ENCODE measurements at regions not wholly inside any gene's neighbourhood (a gene's known extent, or its start where the extent isn't known, plus 50 kb on each side); places are given as distances from the start of the nearest gene placed in this dataset.

- no peak for TF ChIP-seq CTCF (IDR thresholded peaks at IDR 0.05)
- H3K36me3 Mint-ChIP-seq (ENCODE audit: unreplicated experiment), result no peaks in the 10 kb centered on the region
- DNase-seq (ENCODE audit: extremely low spot score, unreplicated experiment), result no peak
- no peak overlapping the region for H3K4me3 Mint-ChIP-seq (ENCODE audit: unreplicated experiment)
- no peak overlapping the region for H3K27ac Mint-ChIP-seq (ENCODE audit: unreplicated experiment)
- H3K4me1 Mint-ChIP-seq (ENCODE audit: unreplicated experiment), result peaks cover 20% of the 10 kb centered on the region
- H3K27me3 Mint-ChIP-seq (ENCODE audit: unreplicated experiment), result peaks cover 54% of the 10 kb centered on the region
- H3K9me3 Mint-ChIP-seq (ENCODE audit: unreplicated experiment), result no peaks in the 10 kb centered on the region
Observed at GRCh38 chr7:36032361-36032818, 120.7 kb upstream of the EEPD1 start.

- Mint-ChIP-seq H3K36me3 (ENCODE audit: unreplicated experiment) (no peaks in the 10 kb centered on the region), H3K4me3 (ENCODE audit: unreplicated experiment) (no peak overlapping the region), H3K27me3 (ENCODE audit: unreplicated experiment) (peaks cover 39% of the 10 kb centered on the region), H3K4me1 (ENCODE audit: unreplicated experiment) (peaks cover 23% of the 10 kb centered on the region), H3K9me3 (ENCODE audit: unreplicated experiment) (no peaks in the 10 kb centered on the region), H3K27ac (ENCODE audit: unreplicated experiment) (no peak overlapping the region)
- TF ChIP-seq CTCF (IDR thresholded peaks at IDR 0.05), result no peak
- DNase-seq (ENCODE audit: extremely low spot score, unreplicated experiment), result no peak
Observed at GRCh38 chr7:36034020-36034419, 119.0 kb upstream of the EEPD1 start.

GRCh38 chr7:36035186-36035585 is 117.9 kb upstream of the EEPD1 start:
- Mint-ChIP-seq H3K4me3 (ENCODE audit: unreplicated experiment) (no peak overlapping the region), H3K27me3 (ENCODE audit: unreplicated experiment) (peaks cover 30% of the 10 kb centered on the region), H3K27ac (ENCODE audit: unreplicated experiment) (no peak overlapping the region), H3K36me3 (ENCODE audit: unreplicated experiment) (no peaks in the 10 kb centered on the region), H3K4me1 (ENCODE audit: unreplicated experiment) (peaks cover 23% of the 10 kb centered on the region), H3K9me3 (ENCODE audit: unreplicated experiment) (no peaks in the 10 kb centered on the region)
- no peak for TF ChIP-seq CTCF (IDR thresholded peaks at IDR 0.05)
- DNase-seq (ENCODE audit: extremely low spot score, unreplicated experiment), result no peak

GRCh38 chr7:36036590-36036989 is 116.5 kb upstream of the EEPD1 start:
- no peak for TF ChIP-seq CTCF (IDR thresholded peaks at IDR 0.05)
- Mint-ChIP-seq H3K27me3 (ENCODE audit: unreplicated experiment) (peaks cover 23% of the 10 kb centered on the region), H3K27ac (ENCODE audit: unreplicated experiment) (no peak overlapping the region), H3K9me3 (ENCODE audit: unreplicated experiment) (no peaks in the 10 kb centered on the region), H3K4me3 (ENCODE audit: unreplicated experiment) (no peak overlapping the region), H3K4me1 (ENCODE audit: unreplicated experiment) (peaks cover 23% of the 10 kb centered on the region), H3K36me3 (ENCODE audit: unreplicated experiment) (no peaks in the 10 kb centered on the region)
- DNase-seq (ENCODE audit: extremely low spot score, unreplicated experiment), result no peak

GRCh38 chr7:36037121-36037662 is 115.9 kb upstream of the EEPD1 start:
- Mint-ChIP-seq H3K36me3 (ENCODE audit: unreplicated experiment) (no peaks in the 10 kb centered on the region), H3K4me1 (ENCODE audit: unreplicated experiment) (peaks cover 21% of the 10 kb centered on the region), H3K27ac (ENCODE audit: unreplicated experiment) (no peak overlapping the region), H3K27me3 (ENCODE audit: unreplicated experiment) (peaks cover 24% of the 10 kb centered on the region), H3K9me3 (ENCODE audit: unreplicated experiment) (no peaks in the 10 kb centered on the region), H3K4me3 (ENCODE audit: unreplicated experiment) (no peak overlapping the region)
- TF ChIP-seq CTCF (IDR thresholded peaks at IDR 0.05), result no peak
- DNase-seq (ENCODE audit: extremely low spot score, unreplicated experiment), result no peak
